ENCODE measurements at regions not wholly inside any gene's neighbourhood (a gene's known extent, or its start where the extent isn't known, plus 50 kb on each side); places are given as distances from the start of the nearest gene placed in this dataset.
"Not testable (repeated sequence)": the region's sequence is repeated elsewhere in the genome, so short reads cannot be mapped to it uniquely, and the experiment has no call there.

GRCh38 chr18:54662986-54663385 is 71.9 kb downstream of the DYNAP start:
- no peaks in the 10 kb centered on the region; the same call in 1 of the 2 replicates for H3K27me3 ChIP-seq (ENCODE audit: insufficient read depth, low read length)
- H2AFZ ChIP-seq (ENCODE audit: low read length, unreplicated experiment), result no peak overlapping the region
- no peaks in the 10 kb centered on the region for H3K36me3 ChIP-seq (ENCODE audit: insufficient read depth, low read length)
- no peaks in the 10 kb centered on the region for H3K4me1 ChIP-seq (ENCODE audit: control insufficient read depth, insufficient read depth, low read length, unreplicated experiment)
- H3K27ac ChIP-seq (ENCODE audit: low read depth, low read length), result no peak overlapping the region
- H3K4me3 ChIP-seq (ENCODE audit: low read depth, low read length), result no peak overlapping the region
- H3K79me2 ChIP-seq (ENCODE audit: control insufficient read depth, insufficient read depth, low read length, unreplicated experiment), result no peaks in the 10 kb centered on the region

- H3K36me3 ChIP-seq (ENCODE audit: insufficient read depth, low read length); H3K79me2 ChIP-seq (ENCODE audit: control insufficient read depth, insufficient read depth, low read length, unreplicated experiment); H3K4me3 ChIP-seq (ENCODE audit: low read depth, low read length); H3K27me3 ChIP-seq (ENCODE audit: insufficient read depth, low read length); H3K27ac ChIP-seq (ENCODE audit: low read depth, low read length); H2AFZ ChIP-seq (ENCODE audit: low read length, unreplicated experiment): not testable (repeated sequence)
- peaks cover 12% of the 10 kb centered on the region for H3K4me1 ChIP-seq (ENCODE audit: control insufficient read depth, insufficient read depth, low read length, unreplicated experiment)
Measured at GRCh38 chr18:54669701-54670100, 78.7 kb downstream of the DYNAP start.

- Histone ChIP-seq H3K27me3 (ENCODE audit: insufficient read depth, low read length) (no peaks in the 10 kb centered on the region; the same call in 1 of the 2 replicates), H3K4me3 (ENCODE audit: low read depth, low read length) (no peak overlapping the region), H2AFZ (ENCODE audit: low read length, unreplicated experiment) (no peak overlapping the region), H3K79me2 (ENCODE audit: control insufficient read depth, insufficient read depth, low read length, unreplicated experiment) (no peaks in the 10 kb centered on the region), H3K4me1 (ENCODE audit: control insufficient read depth, insufficient read depth, low read length, unreplicated experiment) (peaks cover 12% of the 10 kb centered on the region), H3K27ac (ENCODE audit: low read depth, low read length) (no peak overlapping the region), H3K36me3 (ENCODE audit: insufficient read depth, low read length) (no peaks in the 10 kb centered on the region)
Measured at GRCh38 chr18:54671291-54671881, 80.3 kb downstream of the DYNAP start.

GRCh38 chr18:54672109-54672508 is 81.1 kb downstream of the DYNAP start:
- H2AFZ ChIP-seq (ENCODE audit: low read length, unreplicated experiment), result no peak overlapping the region
- no peak overlapping the region for H3K4me3 ChIP-seq (ENCODE audit: low read depth, low read length)
- H3K36me3 ChIP-seq (ENCODE audit: insufficient read depth, low read length), result no peaks in the 10 kb centered on the region
- no peaks in the 10 kb centered on the region for H3K79me2 ChIP-seq (ENCODE audit: control insufficient read depth, insufficient read depth, low read length, unreplicated experiment)
- no peaks in the 10 kb centered on the region; the same call in 1 of the 2 replicates for H3K27me3 ChIP-seq (ENCODE audit: insufficient read depth, low read length)
- peaks cover 12% of the 10 kb centered on the region for H3K4me1 ChIP-seq (ENCODE audit: control insufficient read depth, insufficient read depth, low read length, unreplicated experiment)
- H3K27ac ChIP-seq (ENCODE audit: low read depth, low read length), result no peak overlapping the region

GRCh38 chr18:54672846-54673475 is 81.9 kb downstream of the DYNAP start:
- Histone ChIP-seq H3K27me3 (ENCODE audit: insufficient read depth, low read length) (no peaks in the 10 kb centered on the region; the same call in 1 of the 2 replicates), H3K36me3 (ENCODE audit: insufficient read depth, low read length) (no peaks in the 10 kb centered on the region), H2AFZ (ENCODE audit: low read length, unreplicated experiment) (no peak overlapping the region), H3K79me2 (ENCODE audit: control insufficient read depth, insufficient read depth, low read length, unreplicated experiment) (no peaks in the 10 kb centered on the region), H3K4me3 (ENCODE audit: low read depth, low read length) (no peak overlapping the region), H3K4me1 (ENCODE audit: control insufficient read depth, insufficient read depth, low read length, unreplicated experiment) (peaks cover 12% of the 10 kb centered on the region), H3K27ac (ENCODE audit: low read depth, low read length) (no peak overlapping the region)

GRCh38 chr18:54673936-54674335 is 82.9 kb downstream of the DYNAP start:
- Histone ChIP-seq H3K27ac (ENCODE audit: low read depth, low read length) (no peak overlapping the region), H3K4me3 (ENCODE audit: low read depth, low read length) (no peak overlapping the region), H2AFZ (ENCODE audit: low read length, unreplicated experiment) (no peak overlapping the region)

GRCh38 chr18:54675076-54675475 is 84.0 kb downstream of the DYNAP start:
- Histone ChIP-seq H2AFZ (ENCODE audit: low read length, unreplicated experiment) (no peak overlapping the region), H3K36me3 (ENCODE audit: insufficient read depth, low read length) (no peaks in the 10 kb centered on the region), H3K4me3 (ENCODE audit: low read depth, low read length) (no peak overlapping the region), H3K27ac (ENCODE audit: low read depth, low read length) (no peak overlapping the region), H3K79me2 (ENCODE audit: control insufficient read depth, insufficient read depth, low read length, unreplicated experiment) (no peaks in the 10 kb centered on the region), H3K27me3 (ENCODE audit: insufficient read depth, low read length) (no peaks in the 10 kb centered on the region; the same call in 1 of the 2 replicates), H3K4me1 (ENCODE audit: control insufficient read depth, insufficient read depth, low read length, unreplicated experiment) (peaks cover 17% of the 10 kb centered on the region)

More at GRCh38 chr18:54673936-54674335, 82.9 kb downstream of the DYNAP start:
- Histone ChIP-seq H3K36me3 (ENCODE audit: insufficient read depth, low read length) (no peaks in the 10 kb centered on the region), H3K27me3 (ENCODE audit: insufficient read depth, low read length) (no peaks in the 10 kb centered on the region; the same call in 1 of the 2 replicates), H3K79me2 (ENCODE audit: control insufficient read depth, insufficient read depth, low read length, unreplicated experiment) (no peaks in the 10 kb centered on the region), H3K4me1 (ENCODE audit: control insufficient read depth, insufficient read depth, low read length, unreplicated experiment) (peaks cover 12% of the 10 kb centered on the region)

GRCh38 chr18:54679318-54680149 is 88.5 kb downstream of the DYNAP start:
- H3K79me2 ChIP-seq (ENCODE audit: control insufficient read depth, insufficient read depth, low read length, unreplicated experiment), result no peaks in the 10 kb centered on the region
- no peaks in the 10 kb centered on the region for H3K36me3 ChIP-seq (ENCODE audit: insufficient read depth, low read length)
- H3K27ac ChIP-seq (ENCODE audit: low read depth, low read length), result no peak overlapping the region
- H3K4me1 ChIP-seq (ENCODE audit: control insufficient read depth, insufficient read depth, low read length, unreplicated experiment), result peaks cover 7% of the 10 kb centered on the region
- no peak overlapping the region for H3K4me3 ChIP-seq (ENCODE audit: low read depth, low read length)
- no peaks in the 10 kb centered on the region for H3K27me3 ChIP-seq (ENCODE audit: insufficient read depth, low read length)
- H2AFZ ChIP-seq (ENCODE audit: low read length, unreplicated experiment), result no peak overlapping the region

- Histone ChIP-seq H3K27ac (ENCODE audit: low read depth, low read length) (no peak overlapping the region), H3K4me3 (ENCODE audit: low read depth, low read length) (no peak overlapping the region), H3K79me2 (ENCODE audit: control insufficient read depth, insufficient read depth, low read length, unreplicated experiment) (no peaks in the 10 kb centered on the region), H3K36me3 (ENCODE audit: insufficient read depth, low read length) (no peaks in the 10 kb centered on the region), H3K27me3 (ENCODE audit: insufficient read depth, low read length) (no peaks in the 10 kb centered on the region), H3K4me1 (ENCODE audit: control insufficient read depth, insufficient read depth, low read length, unreplicated experiment) (peaks cover 6% of the 10 kb centered on the region), H2AFZ (ENCODE audit: low read length, unreplicated experiment) (no peak overlapping the region)
Measured at GRCh38 chr18:54684784-54685183, 93.7 kb downstream of the DYNAP start.

GRCh38 chr18:54689319-54689718 is 98.3 kb downstream of the DYNAP start:
- H3K36me3 ChIP-seq (ENCODE audit: insufficient read depth, low read length), result no peaks in the 10 kb centered on the region
- H3K27me3 ChIP-seq (ENCODE audit: insufficient read depth, low read length), result no peaks in the 10 kb centered on the region
- no peak overlapping the region for H2AFZ ChIP-seq (ENCODE audit: low read length, unreplicated experiment)
- H3K79me2 ChIP-seq (ENCODE audit: control insufficient read depth, insufficient read depth, low read length, unreplicated experiment), result no peaks in the 10 kb centered on the region
- no peak overlapping the region for H3K4me3 ChIP-seq (ENCODE audit: low read depth, low read length)
- no peak overlapping the region for H3K27ac ChIP-seq (ENCODE audit: low read depth, low read length)
- peaks cover 10% of the 10 kb centered on the region for H3K4me1 ChIP-seq (ENCODE audit: control insufficient read depth, insufficient read depth, low read length, unreplicated experiment)

Measured in ACC112 (cell line).